ENCODE measurements at regions not wholly inside any gene's neighbourhood (a gene's known extent, or its start where the extent isn't known, plus 50 kb on each side); places are given as distances from the start of the nearest gene placed in this dataset.
"Not testable (repeated sequence)": the region's sequence is repeated elsewhere in the genome, so short reads cannot be mapped to it uniquely, and the experiment has no call there.

DNA sequence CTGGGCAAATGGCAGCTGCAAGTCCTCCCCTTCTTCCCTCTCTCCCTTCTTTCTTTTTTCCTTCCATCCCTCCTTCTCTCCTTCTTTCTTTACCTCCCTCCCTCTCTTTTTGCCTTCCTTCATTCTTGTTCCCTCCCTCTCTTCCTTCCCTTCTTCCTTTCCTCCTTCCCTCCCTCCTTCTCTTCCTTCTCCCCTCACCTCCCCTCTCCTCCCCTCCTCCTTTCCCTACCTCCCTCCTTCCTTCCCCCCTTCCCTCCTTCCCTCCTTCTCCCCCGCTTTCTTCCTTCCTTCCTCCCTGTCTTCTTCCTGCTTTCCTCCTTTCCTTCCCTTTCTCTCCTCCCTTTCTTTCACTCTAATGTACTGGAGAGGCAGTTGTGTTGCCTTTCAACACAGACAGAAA, 110.8 kb upstream of the SALL1 start:
- no peak for DNase-seq (ENCODE audit: low read depth in 2 of 2)

DNA sequence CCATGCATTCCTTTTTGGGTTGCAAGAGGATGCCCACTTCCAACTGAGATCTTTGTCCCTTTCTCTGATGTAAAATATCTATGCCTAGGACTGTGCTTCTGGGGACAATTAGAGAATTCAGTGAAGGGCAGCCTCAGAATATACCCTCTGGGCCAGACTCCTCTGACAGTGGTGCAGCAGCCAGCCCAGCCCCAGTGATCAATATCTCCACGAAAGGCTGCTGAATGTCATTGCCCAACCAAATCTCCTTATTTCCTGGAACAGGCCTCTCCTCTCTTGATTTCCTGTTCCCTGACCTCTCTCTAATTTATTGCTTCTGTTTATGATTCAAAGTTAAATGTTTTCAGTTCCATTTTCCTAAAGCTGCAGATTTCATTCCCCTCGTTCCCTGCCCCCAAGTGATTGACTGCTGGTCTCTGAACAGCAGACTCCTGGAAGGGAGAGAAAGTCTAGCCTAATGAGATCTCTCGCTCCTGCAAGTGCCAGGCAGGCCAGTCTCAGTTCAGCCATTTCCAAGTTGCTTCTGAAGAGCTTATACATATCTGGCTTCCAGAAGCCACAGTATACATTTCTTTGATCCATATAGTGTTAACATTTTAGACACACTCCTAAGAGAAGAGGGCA, 104.4 kb upstream of the SALL1 start:
- DNase-seq (ENCODE audit: low read depth in 2 of 2): no peak

GRCh38 chr16:51254390-51254789, 103.3 kb upstream of the SALL1 start:
- DNase-seq (ENCODE audit: low read depth in 2 of 2): not testable (repeated sequence)

DNA sequence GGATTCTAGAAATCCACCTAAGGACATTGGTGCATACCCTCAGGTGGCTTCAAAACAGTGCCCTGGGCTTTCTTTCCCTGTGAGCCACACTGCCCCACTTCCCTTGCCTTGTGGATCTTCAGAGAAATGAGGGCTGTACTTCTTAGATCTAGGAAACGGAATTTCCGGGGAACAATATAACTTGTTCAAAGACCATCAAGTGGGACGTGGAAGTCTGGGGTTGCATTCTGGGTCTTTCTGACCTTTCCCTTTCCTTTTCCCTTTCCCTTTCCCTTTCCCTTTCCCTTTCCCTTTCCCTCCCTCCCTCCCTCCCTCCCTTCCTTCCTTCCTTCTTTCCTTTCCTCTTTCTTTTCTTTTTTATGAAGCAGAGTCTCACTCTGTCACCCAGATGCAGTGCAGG, 97.1 kb upstream of the SALL1 start:
- DNase-seq (ENCODE audit: low read depth in 2 of 2): no peak

GRCh38 chr16:51245658-51245995, 94.6 kb upstream of the SALL1 start:
- no peak for DNase-seq (ENCODE audit: low read depth in 2 of 2)

DNA sequence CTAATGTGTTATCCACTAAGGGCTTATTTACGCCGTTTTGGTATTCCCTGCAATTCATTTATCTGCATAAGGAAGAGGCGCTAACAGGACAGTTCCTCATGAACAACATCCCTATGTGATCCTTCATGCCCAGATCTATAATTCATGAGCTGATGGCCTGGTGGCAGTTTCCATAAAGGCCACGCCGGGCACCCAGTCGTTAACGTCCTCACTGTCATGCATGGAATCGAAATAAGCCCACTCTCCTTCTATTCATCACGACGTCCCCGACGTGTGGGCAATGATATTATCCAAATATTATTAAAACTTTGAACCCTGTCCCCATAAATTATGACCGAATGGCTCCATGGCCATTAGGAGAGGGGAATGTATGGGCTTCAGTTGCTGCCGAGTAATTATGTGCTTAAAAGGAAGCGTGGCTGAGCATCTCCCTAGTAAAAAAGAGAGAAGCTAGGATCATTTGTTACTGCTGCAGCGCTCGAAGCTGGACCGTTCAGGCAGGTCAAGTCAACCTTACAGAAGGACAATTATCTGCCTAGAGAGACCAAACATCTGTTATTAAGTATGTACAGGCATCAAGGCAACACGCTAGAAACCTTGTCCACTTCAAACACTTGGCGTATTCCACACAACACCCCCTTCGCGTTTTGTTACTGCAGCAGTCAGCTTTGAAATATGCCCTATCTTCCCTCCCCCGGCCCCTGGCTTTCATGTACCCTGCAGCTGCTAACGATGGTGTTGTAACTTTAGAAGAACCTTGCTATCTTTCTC, 94.0 kb upstream of the SALL1 start:
- no peak for DNase-seq (ENCODE audit: low read depth in 2 of 2)

GRCh38 chr16:51243936-51244436, 92.9 kb upstream of the SALL1 start:
- no peak for DNase-seq (ENCODE audit: low read depth in 2 of 2)

DNA sequence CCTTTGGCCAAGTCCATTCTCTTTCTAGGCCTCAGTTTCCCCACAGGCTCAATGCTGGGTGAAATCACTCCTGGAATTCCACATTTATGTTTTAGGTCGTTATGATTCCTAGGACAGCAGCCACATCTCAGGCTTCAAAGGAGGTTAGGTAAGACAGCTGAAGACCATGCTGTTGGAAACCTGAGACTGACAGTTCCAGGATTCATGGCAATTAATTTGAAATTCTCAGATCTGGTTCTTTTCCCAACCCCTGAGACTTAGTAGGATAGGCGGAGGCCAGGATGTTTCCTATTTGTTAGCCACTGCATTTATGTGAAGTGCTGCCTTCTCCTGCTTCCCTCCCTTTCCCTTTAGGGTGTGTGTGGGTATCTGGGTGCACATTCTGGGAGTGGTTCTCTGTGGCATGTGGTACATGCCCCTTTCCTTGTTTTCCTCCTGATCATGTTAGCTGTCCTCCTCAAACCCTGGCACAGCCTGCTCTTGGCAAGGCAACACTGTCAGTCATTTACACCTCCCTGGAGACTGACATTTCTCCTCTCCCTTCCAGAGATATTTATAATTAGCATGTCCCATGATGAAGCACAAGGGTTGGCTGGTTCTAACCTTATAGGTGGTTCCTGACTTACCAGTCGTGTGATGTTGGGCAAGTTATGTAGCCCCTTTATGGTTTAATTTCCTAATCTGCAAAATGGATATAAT, 91.4 kb upstream of the SALL1 start:
- DNase-seq (ENCODE audit: low read depth in 2 of 2): no peak

- no peak for DNase-seq (ENCODE audit: low read depth in 2 of 2)
Measured at GRCh38 chr16:51239196-51239595, 88.1 kb upstream of the SALL1 start.

GRCh38 chr16:51237861-51238378, 86.8 kb upstream of the SALL1 start:
- DNase-seq (ENCODE audit: low read depth in 2 of 2): no peak

DNA sequence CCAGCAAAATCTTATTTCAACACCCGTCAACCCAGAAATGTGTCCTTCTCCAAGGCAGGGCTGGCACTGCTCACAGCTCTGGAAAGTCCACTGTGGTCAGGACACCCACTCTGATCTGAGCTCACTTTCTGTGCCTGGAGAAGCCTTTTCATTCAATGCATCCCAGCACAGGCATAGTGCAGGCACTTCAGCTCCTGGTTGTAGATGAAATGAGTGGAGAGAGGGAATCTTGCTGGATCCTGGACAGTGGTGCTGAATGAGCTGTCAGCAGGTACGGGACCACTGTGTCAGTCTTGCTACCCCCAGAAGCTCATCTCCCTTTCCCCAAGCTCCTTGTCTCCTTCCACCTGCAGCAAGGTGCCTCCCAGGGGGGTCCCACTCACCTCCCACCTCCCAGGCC, 86.1 kb upstream of the SALL1 start:
- DNase-seq (ENCODE audit: low read depth in 2 of 2): no peak

DNA sequence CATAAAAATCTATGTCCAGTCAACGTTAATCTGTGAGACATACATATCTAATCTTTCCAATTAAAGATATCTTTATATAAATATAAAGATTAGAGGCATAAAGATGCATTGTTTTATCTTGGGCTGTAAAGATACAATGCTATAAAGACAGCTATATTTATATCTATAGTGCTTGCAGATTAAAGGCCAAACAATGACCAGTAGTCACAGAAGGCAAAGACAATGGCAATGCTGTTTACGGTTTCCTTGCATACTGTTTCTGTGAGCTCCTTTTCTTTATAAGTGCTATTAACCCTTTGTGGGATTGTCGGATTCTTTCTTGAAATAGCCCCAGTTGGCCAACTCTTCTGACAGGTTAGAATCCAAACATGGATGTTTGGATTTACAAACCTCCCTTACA, 85.5 kb upstream of the SALL1 start:
- no peak for DNase-seq (ENCODE audit: low read depth in 2 of 2)

- no peak for DNase-seq (ENCODE audit: low read depth in 2 of 2)
Measured at GRCh38 chr16:51231702-51232101, 80.6 kb upstream of the SALL1 start.

DNA sequence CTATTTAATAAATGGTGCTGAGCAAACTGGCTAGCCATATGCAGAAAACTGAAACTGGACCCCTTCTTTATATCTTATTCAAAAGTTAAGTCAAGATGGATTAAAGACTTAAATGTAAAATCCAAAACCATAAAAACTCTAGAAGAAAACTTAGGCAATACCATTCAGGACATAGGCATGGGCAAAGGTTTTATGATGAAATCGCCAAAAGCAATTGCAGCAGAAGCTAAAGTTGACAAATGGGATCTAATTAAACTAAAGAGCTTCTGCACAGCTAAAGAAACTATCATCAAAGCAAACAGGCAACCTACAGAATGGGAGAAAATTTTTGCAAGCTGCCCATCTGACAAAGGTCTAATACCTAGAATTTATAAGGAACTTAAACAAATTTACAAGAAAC, 79.0 kb upstream of the SALL1 start:
- not testable (repeated sequence) for DNase-seq (ENCODE audit: low read depth in 2 of 2)

DNA sequence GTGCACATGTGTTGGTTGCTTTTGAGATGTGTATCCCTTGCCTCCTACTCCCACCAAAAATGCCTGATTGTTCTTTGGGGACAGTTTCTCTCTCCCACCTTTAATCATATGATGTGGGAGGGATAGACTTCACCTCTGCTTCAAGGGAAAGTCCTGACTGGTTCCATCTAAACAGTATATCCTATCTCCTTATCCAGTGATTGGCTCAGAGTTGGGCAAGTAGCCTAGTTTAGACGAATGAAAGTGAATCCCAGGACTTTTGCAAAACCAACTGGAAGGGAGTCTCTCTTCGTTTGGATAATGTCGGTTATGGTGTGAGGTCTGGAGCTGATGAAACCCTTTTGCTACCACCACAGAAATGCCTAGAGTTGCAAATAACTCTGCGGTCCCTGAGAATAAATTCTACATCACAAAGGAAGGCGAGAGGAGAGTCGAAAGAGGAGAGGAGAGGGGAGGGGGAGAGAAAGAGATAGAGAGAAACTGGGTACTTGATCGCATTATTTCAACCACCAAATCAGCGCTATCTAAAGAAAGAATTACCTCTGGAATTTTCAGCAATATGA, 77.1 kb upstream of the SALL1 start:
- DNase-seq (ENCODE audit: low read depth in 2 of 2): no peak

DNA sequence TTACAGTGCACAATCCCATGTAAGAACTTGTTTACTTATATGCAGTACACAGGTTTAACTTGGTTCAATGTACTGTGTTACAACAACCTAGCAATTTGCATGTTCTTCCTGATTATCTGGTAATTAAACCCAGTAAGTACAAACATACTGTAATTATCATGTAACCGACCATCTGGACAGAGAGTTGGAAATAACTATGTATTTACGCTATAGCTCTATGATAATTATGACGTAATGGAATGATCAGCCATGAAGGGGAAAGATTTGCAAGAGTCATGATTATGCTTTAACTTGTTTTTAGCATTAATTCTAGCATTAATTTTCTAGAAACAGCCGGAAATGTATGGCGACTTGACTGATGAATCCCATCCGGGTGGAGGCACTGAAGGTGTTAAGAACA, 74.8 kb upstream of the SALL1 start:
- DNase-seq (ENCODE audit: low read depth in 2 of 2): no peak

DNA sequence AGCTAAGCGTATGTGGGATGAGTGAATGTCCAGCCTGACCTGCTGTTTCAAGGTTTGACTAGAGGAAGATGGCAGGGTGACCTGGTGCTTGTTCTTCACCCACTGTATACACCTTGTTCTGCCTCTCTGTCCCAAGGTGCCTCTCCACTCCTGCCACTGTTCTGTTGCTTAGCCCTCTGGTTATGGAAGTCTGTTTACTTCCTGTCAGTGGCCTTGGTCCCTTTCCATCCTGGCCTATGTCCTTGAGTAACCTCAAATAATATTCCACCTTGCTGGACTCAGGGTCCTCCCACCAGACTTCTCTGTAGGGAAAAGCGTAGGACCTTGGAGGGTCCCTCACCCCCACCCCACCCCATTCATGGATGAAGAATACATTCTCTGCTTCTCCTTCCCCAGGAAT, 73.2 kb upstream of the SALL1 start:
- DNase-seq (ENCODE audit: low read depth in 2 of 2): no peak

GRCh38 chr16:51222016-51222415, 70.9 kb upstream of the SALL1 start:
- no peak for DNase-seq (ENCODE audit: low read depth in 2 of 2)

- no peak for DNase-seq (ENCODE audit: low read depth in 2 of 2)
Measured at GRCh38 chr16:51211148-51211547, 60.1 kb upstream of the SALL1 start.

GRCh38 chr16:51210087-51210486, 59.0 kb upstream of the SALL1 start:
- no peak for DNase-seq (ENCODE audit: low read depth in 2 of 2)

DNA sequence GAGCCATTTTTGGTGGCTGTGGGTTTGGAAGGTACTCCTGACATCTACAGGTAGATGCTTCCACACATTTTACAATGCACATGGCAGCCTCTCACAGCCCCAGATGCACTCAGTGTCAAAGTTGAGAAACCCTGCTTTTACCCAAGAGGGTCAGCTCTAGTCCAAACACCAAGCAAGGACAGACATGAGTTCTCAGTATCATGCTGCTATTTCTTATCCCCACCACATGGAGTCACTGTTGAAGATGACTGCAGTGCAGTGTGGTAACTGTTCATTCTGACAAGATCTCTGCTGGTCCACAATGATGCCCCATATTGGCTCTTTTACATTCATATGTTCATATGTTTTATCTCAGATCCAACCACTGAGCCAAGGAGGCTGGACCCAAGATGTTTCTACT, 50.5 kb upstream of the SALL1 start:
- no peak for DNase-seq (ENCODE audit: low read depth in 2 of 2)
